ENCODE measurements at regions not wholly inside any gene's neighbourhood (a gene's known extent, or its start where the extent isn't known, plus 50 kb on each side); places are given as distances from the start of the nearest gene placed in this dataset.

- peaks cover 11% of the 10 kb centered on the region for H3K27me3 Mint-ChIP-seq (ENCODE audit: insufficient read depth, low read depth, poor library complexity)
- Histone ChIP-seq H3K4me2 (peak overlapping the region; percentile 70), H3K4me1 (ENCODE audit: insufficient read depth) (peaks cover 24% of the 10 kb centered on the region), H4K20me1 (replicated peaks; ENCODE audit: insufficient read depth) (no peaks in the 10 kb centered on the region), H3F3A (replicated peaks; ENCODE audit: low read depth) (no peaks in the 10 kb centered on the region), H3K4me3 (no peak overlapping the region), H2AFZ (peak overlapping the region; percentile 97), H3K27me3 (ENCODE audit: insufficient read depth) (no peaks in the 10 kb centered on the region), H3K36me3 (ENCODE audit: insufficient read depth) (no peaks in the 10 kb centered on the region), H3K79me2 (replicated peaks; ENCODE audit: insufficient read depth) (no peaks in the 10 kb centered on the region), H3K27ac (ENCODE audit: low read depth) (no peak overlapping the region), H3K9me2 (ENCODE audit: insufficient read depth) (peaks cover 11% of the 10 kb centered on the region; the same call in 1 of the 2 replicates)
- peaks cover 23% of the 10 kb centered on the region for H3K4me1 Mint-ChIP-seq
- DNase-seq (ENCODE audit: low spot score) (no peak), ATAC-seq (peak; percentile 56)
- peaks cover 14% of the 10 kb centered on the region for H3K9me3 Mint-ChIP-seq
- no peak overlapping the region for H3K27ac Mint-ChIP-seq
- H3K4me3 Mint-ChIP-seq: peak overlapping the region; percentile 16; the same call in 1 of the 3 replicates
- H3K36me3 Mint-ChIP-seq (ENCODE audit: low read depth): peaks cover 6% of the 10 kb centered on the region; the same call in 1 of the 3 replicates
- no peak for TF ChIP-seq EZH2 (IDR thresholded peaks at IDR 0.05; ENCODE audit: low read depth, unreplicated experiment)
- no peak for TF ChIP-seq EZH2phosphoT487 (IDR thresholded peaks at IDR 0.05; ENCODE audit: unreplicated experiment)
- TF ChIP-seq REST (IDR thresholded peaks at IDR 0.05; ENCODE audit: unreplicated experiment): no peak
- no peak for TF ChIP-seq ZNF114 (CRISPR knock-in tag; IDR thresholded peaks at IDR 0.05)
- no peak for TF ChIP-seq ETS1 (IDR thresholded peaks at IDR 0.05)
- TF ChIP-seq POLR2AphosphoS5 (IDR thresholded peaks at IDR 0.05; ENCODE audit: low read depth): no peak
- TF ChIP-seq ZNF462 (CRISPR knock-in tag; IDR thresholded peaks at IDR 0.05): no peak
- no peak for TF ChIP-seq JUNB (IDR thresholded peaks at IDR 0.05; ENCODE audit: unreplicated experiment)
- no peak for TF ChIP-seq STAT1 (IDR thresholded peaks at IDR 0.05; ENCODE audit: unreplicated experiment)
- TF ChIP-seq CREB1 (CRISPR knock-in tag; IDR thresholded peaks at IDR 0.05; ENCODE audit: low read depth): no peak
- TF ChIP-seq NANOG (IDR thresholded peaks at IDR 0.05; ENCODE audit: borderline replicate concordance): no peak
- no peak for TF ChIP-seq CTCF (conservative IDR thresholded peaks at IDR 0.05; ENCODE audit: low read depth in 2 of 2)
- TF ChIP-seq ZNF331 (CRISPR knock-in tag; IDR thresholded peaks at IDR 0.05; ENCODE audit: low read depth): no peak
These were observed 121.9 kb downstream of the NDUFA10 start for GRCh38 chr2:239903210-239903609.
